NCI-H82 (cell line): ENCODE measurements at regions not wholly inside any gene's neighbourhood (a gene's known extent, or its start where the extent isn't known, plus 50 kb on each side); places are given as distances from the start of the nearest gene placed in this dataset.

ENCODE experiments used
- DNase-seq: peaks from one replicate; lab custom pipeline; 2025; lab: John Stamatoyannopoulos, UW

- DNase-seq = no peak
These were observed 1750.6 kb upstream of the CDH9 start for GRCh38 chr5:28788954-28789353.

GRCh38 chr5:28780083-28780692, 1741.8 kb upstream of the CDH9 start:
- no peak for DNase-seq

- DNase-seq = peak; percentile 51
These were observed 1740.9 kb upstream of the CDH9 start for GRCh38 chr5:28779161-28779754.

GRCh38 chr5:28770307-28770706, 1731.9 kb upstream of the CDH9 start:
- DNase-seq = no peak

- peak; percentile 60 for DNase-seq
These were observed 1728.3 kb upstream of the CDH9 start for GRCh38 chr5:28766565-28767158.

- DNase-seq = no peak
These were observed 1713.0 kb upstream of the CDH9 start for GRCh38 chr5:28751396-28751795.

GRCh38 chr5:28750251-28750650, 1711.9 kb upstream of the CDH9 start:
- no peak for DNase-seq

GRCh38 chr5:28748446-28748845, 1710.1 kb upstream of the CDH9 start:
- DNase-seq = peak; percentile 53

- no peak for DNase-seq
These were observed 1705.3 kb upstream of the CDH9 start for GRCh38 chr5:28743716-28744110.

- no peak for DNase-seq
These were observed 1704.8 kb upstream of the CDH9 start for GRCh38 chr5:28743025-28743715.

- DNase-seq = no peak
These were observed 1699.3 kb upstream of the CDH9 start for GRCh38 chr5:28737682-28738081.

- no peak for DNase-seq
These were observed 1698.8 kb upstream of the CDH9 start for GRCh38 chr5:28737222-28737621.

GRCh38 chr5:28734396-28734795, 1696.0 kb upstream of the CDH9 start:
- DNase-seq = no peak

- no peak for DNase-seq
These were observed 1690.7 kb upstream of the CDH9 start for GRCh38 chr5:28729067-28729466.

- no peak for DNase-seq
These were observed 1688.4 kb upstream of the CDH9 start for GRCh38 chr5:28726815-28727214.

- DNase-seq = no peak
These were observed 1686.6 kb upstream of the CDH9 start for GRCh38 chr5:28725001-28725400.

GRCh38 chr5:28714907-28715698, 1676.7 kb upstream of the CDH9 start:
- no peak for DNase-seq

- peak; percentile 3 for DNase-seq
These were observed 1672.0 kb upstream of the CDH9 start for GRCh38 chr5:28710360-28710759.

- no peak for DNase-seq
These were observed 1670.1 kb upstream of the CDH9 start for GRCh38 chr5:28708472-28708871.

- no peak for DNase-seq
These were observed 1669.3 kb upstream of the CDH9 start for GRCh38 chr5:28707706-28708105.

GRCh38 chr5:28703651-28704260, 1665.4 kb upstream of the CDH9 start:
- no peak for DNase-seq

GRCh38 chr5:28691526-28691925, 1653.1 kb upstream of the CDH9 start:
- DNase-seq = no peak
